WI38 (cell line): ENCODE measurements at regions not wholly inside any gene's neighbourhood (a gene's known extent, or its start where the extent isn't known, plus 50 kb on each side); places are given as distances from the start of the nearest gene placed in this dataset.

Experiments
- H3K4me3 ChIP-seq: 2 replicates; pipeline ENCODE4 v1.5.1; 2011; ENCODE audit warnings: low read depth, mild to moderate bottlenecking, control low read depth, low read length
- TF ChIP-seq, protein P1 (sequence below): IDR thresholded peaks from 2 replicates; pipeline ENCODE4 v1.5.1; 2012; ENCODE audit warnings: low read depth, mild to moderate bottlenecking, control low read depth, low read length

DNA sequence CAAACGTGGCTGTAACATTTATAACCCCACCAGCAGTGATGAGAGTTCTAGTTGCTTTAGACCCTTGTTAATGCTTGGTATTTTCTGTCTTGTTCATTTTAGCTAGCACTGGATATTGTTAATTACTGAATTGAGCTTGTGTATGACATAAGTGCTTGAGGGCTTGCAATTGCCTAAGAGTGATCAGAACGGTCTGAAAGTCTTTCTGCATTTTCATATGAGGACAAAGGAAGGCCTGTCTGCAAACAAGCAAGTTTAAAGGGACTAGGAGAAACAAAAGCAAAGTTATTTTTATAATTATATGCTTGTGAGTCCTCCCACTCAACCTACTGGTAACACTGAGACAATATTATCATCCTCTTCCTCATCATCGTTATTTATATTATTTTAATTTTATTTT is 305.5 kb upstream of the DUSP10 start:
- H3K4me3 ChIP-seq, result no peak overlapping the region
- TF ChIP-seq, protein P1, sequence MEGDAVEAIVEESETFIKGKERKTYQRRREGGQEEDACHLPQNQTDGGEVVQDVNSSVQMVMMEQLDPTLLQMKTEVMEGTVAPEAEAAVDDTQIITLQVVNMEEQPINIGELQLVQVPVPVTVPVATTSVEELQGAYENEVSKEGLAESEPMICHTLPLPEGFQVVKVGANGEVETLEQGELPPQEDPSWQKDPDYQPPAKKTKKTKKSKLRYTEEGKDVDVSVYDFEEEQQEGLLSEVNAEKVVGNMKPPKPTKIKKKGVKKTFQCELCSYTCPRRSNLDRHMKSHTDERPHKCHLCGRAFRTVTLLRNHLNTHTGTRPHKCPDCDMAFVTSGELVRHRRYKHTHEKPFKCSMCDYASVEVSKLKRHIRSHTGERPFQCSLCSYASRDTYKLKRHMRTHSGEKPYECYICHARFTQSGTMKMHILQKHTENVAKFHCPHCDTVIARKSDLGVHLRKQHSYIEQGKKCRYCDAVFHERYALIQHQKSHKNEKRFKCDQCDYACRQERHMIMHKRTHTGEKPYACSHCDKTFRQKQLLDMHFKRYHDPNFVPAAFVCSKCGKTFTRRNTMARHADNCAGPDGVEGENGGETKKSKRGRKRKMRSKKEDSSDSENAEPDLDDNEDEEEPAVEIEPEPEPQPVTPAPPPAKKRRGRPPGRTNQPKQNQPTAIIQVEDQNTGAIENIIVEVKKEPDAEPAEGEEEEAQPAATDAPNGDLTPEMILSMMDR, result no peak

- H3K4me3 ChIP-seq, result no peak overlapping the region
- TF ChIP-seq, protein P1, result no peak
Observed at GRCh38 chr1:222046684-222047263, 304.9 kb upstream of the DUSP10 start.

DNA sequence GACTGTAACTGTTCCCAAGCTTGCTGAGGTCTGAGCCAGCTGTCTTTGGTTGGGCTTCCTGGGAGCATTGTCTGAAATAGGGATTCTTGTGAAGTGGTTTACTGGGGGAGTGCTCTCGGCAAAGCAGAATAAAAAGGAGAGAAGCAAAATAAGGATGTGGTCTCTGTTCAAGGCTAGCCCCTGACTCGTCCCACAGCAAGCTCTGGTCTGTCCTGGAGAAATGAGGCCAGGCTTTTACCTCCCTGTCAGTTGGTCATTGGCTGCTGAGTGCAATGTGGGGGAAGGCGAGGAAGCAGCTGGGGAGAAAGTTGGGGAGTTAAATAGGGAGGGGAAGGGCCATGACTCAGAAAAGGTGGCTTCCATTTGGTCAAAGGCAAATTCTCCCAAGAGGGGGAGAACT is 303.9 kb upstream of the DUSP10 start:
- H3K4me3 ChIP-seq, result no peak overlapping the region
- TF ChIP-seq, protein P1, result no peak

- no peak overlapping the region for H3K4me3 ChIP-seq
- TF ChIP-seq, protein P1, result no peak
Observed at GRCh38 chr1:222045236-222045635, 303.3 kb upstream of the DUSP10 start.

GRCh38 chr1:222043444-222044292 is 301.8 kb upstream of the DUSP10 start:
- TF ChIP-seq, protein P1, result no peak
- H3K4me3 ChIP-seq, result no peak overlapping the region

GRCh38 chr1:222042120-222042519 is 300.2 kb upstream of the DUSP10 start:
- no peak overlapping the region for H3K4me3 ChIP-seq
- TF ChIP-seq, protein P1, result no peak

GRCh38 chr1:222040955-222041354 is 299.1 kb upstream of the DUSP10 start:
- no peak overlapping the region for H3K4me3 ChIP-seq
- TF ChIP-seq, protein P1, result no peak
